ENCODE measurements at regions not wholly inside any gene's neighbourhood (a gene's known extent, or its start where the extent isn't known, plus 50 kb on each side); places are given as distances from the start of the nearest gene placed in this dataset.
"Not testable (repeated sequence)": the region's sequence is repeated elsewhere in the genome, so short reads cannot be mapped to it uniquely, and the experiment has no call there.

DNA sequence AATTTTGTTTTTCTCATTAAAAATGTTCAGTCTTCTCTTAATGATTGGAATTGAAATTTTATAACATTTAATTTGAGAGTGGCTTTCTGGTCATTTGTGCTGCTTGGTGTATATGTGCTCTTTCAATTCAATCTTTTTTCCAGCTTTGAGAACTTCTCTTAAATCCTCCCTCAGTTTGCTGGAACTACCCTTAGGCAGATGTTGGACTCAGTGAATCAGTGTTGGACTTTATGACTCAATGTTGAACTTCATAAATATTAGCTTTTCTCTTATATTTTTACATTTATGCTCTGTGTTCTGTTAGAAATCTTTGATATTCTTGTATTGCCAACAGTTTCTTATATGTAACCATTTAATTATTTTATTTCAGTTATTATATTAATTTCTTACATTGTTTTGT is 935.5 kb upstream of the FBXO33 start:
- DNase-seq (ENCODE audit: low read depth), result no peak

DNA sequence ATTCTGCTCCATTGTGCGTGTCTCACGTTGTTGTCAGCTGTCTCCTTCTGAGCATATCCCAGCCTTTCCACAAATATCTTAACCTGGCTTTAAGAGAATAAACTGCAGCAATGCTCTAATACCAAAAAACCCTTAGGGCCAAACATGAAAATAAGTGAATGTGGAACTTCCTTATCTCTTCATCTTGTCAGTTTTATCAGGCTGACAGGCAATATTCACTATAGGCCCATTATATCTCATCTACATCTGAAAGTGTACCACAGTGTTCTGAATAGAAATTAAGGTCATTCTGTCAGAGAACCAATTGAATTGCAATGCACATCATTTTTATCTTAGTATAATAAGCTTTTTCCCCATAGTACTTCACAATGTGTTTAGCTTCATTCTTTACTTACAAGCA is 933.1 kb upstream of the FBXO33 start:
- no peak for DNase-seq (ENCODE audit: low read depth)

DNA sequence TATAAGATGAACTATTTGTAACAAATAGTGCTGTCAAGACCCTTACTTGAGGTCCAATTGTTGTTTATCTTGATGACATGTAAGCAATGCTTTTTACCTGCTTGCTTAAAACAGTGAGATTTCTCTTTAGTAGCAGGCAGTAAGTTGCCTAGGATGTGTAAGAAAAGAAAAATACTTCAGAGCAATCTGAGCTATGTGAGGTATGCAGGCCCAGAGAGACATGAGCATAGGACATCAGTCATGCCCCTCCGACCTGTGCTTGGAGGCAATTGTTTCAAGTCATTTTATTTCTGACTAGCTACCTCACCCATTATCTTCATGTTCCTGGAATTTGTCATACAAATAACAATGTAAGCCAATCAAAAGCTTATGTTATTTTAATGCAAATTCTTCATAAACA is 930.6 kb upstream of the FBXO33 start:
- DNase-seq (ENCODE audit: low read depth), result no peak

DNA sequence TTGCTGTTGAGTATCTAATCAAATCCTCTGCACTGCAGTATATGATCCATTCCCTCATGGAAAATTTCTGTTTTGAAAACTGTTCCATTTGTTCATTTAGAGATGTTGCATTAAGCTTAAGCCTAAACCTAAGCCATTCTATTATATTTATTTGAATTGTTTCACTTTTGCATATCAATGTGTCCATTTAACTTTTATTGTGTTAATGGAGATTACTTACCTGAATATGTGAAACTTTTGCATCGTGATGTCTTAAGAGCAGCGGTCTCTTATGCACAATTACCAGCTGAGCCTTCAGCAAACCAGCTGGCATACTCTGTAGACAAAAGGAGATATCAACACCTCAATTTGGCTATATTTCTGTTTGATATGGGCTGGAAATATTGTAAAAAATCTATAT is 922.5 kb upstream of the FBXO33 start:
- DNase-seq (ENCODE audit: low read depth), result no peak

DNA sequence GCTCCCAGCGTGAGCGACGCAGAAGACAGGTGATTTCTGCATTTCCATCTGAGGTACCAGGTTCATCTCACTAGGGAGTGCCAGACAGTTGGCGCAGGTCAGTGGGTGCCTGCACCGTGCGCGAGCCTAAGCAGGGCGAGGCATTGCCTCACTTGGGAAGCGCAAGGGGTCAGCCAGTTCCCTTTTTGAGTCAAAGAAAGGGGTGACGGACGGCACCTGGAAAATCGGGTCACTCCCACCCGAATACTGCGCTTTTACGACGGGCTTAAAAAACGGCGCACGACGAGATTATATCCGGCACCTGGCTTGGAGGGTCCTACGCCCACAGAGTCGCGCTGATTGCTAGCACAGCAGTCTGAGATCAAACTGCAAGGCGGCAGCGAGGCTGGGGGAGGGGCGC is 915.9 kb upstream of the FBXO33 start:
- DNase-seq (ENCODE audit: low read depth), result not testable (repeated sequence)

DNA sequence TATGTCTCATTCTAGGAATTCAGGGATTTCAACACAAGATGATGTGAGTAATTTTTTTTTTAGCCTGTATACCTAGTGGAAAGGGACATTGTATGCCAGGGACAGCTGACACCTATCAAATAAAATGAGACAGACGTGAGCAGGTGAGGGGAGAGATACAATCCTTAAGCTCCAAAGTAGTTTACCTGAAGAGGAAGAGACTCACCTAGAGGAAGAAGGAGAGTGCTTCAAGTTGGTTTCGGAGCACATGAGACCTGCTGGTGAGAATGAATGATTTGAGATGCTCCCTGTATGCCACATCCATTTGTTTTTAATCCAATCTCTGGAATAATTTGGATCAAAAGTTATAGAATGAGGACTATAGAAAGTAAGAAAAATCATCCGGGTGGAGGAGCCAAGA is 915.4 kb upstream of the FBXO33 start:
- DNase-seq (ENCODE audit: low read depth), result no peak

DNA sequence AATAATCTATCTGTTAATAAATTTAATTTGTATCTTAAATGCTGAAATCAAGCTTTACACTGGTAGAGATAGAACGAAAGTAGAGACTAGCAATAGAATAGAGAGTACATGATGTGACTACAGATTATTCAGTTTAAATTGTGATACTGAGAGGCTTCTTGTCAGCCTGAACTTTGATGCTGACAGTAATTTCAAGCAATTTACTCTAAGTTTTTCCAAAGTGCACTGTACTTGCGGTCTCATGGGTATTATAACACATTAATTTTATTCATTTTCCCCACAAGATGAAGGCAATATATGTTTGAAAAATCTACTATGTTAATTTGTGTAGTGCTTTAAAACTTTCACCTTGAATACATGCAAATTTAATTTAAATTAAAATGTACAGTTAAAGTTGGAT is 914.0 kb upstream of the FBXO33 start:
- DNase-seq (ENCODE audit: low read depth), result no peak

DNA sequence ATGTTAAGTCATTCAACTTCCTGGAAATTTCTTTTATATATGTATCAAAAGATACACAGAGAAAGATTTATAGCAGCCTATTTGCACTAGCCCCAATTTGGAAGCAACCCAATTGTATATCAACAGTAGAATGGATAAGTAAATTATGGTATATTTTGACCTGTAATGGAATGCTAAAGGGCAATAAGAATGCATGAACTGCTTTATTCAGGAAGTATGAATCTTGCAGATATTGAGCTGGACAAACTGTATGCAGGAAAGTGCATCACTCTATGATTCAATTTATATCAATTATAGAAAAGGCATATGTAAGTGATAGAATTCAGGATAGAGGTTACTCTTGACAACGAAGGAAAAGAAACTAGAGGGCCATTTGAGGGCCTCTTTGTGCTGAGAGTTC is 913.1 kb upstream of the FBXO33 start:
- no peak for DNase-seq (ENCODE audit: low read depth)

DNA sequence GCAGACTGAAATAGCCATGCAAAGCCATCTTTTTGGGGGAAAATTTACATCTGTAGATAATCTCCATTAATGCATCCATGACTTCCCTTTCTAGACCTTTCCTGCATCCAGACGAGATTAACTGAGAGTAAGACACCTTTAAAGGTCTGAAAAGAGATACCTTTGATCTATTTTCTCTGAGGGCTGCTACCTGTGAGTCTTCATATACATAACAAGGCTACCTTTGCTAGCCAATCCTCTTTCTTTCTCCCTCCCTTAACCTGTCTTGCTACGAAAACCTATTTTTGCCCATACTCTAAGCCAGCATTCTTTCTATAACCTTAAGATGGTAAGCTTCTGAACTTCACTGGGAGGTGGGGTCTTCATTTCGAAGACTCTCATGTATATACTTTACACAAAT is 908.5 kb upstream of the FBXO33 start:
- no peak for DNase-seq (ENCODE audit: low read depth)

DNA sequence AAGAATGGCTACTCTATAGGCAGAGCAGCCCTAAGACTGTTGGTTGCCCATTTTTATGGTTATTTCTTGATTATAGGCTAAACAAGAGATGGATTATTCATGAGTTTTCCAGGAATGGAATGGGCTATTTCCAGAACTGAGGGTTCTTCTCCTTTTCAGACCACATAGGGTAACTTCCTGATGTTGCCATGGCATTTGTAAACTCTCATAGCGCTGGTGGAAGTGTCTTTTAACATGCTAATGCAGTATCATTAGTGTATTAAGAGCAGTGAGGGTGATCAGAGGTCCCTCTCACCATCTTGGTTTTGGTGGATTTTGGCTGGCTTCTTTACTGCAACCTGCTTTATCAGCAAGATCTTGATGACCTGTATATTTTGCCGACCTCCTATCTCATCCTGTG is 904.6 kb upstream of the FBXO33 start:
- no peak for DNase-seq (ENCODE audit: low read depth)

DNA sequence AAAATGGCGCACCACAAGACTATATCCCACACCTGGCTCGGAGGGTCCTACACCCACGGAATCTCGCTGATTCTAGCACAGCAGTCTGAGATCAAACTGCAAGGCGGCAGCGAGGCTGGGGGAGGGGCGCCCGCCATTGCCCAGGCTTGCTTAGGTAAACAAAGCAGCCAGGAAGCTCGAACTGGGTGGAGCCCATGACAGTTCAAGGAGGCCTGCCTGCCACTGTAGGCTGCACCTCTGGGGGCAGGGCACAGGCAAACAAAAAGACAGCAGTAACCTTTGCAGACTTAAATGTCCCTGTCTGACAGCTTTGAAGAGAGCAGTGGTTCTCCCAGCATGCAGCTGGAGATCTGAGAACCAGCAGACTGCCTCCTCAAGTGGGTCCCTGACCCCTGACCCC is 894.3 kb upstream of the FBXO33 start:
- not testable (repeated sequence) for DNase-seq (ENCODE audit: low read depth)

DNA sequence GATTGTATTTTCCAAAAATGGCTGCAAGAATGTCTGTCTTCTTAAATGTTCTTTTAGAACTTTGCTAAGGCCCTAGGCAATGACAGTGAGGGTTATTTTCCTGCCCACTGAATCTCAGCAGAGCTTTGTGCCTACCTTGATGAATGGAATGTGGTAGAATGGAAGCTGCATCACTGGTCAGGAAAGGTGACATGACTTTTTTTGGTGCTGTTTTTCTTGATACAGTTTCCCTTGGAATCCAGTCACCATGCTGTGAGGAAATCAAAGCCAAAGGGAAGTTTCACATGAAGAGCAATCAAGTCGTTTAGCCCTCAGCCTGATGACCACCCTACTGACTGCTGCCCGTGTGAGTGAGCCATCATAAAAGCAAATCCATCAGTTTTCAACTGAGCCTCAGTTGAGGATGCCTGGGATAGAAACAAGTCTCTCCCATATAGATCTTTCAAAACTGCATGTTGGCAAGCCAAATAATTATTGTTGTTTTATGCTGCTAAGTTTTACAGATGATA is 886.0 kb upstream of the FBXO33 start:
- no peak for DNase-seq (ENCODE audit: low read depth)

DNA sequence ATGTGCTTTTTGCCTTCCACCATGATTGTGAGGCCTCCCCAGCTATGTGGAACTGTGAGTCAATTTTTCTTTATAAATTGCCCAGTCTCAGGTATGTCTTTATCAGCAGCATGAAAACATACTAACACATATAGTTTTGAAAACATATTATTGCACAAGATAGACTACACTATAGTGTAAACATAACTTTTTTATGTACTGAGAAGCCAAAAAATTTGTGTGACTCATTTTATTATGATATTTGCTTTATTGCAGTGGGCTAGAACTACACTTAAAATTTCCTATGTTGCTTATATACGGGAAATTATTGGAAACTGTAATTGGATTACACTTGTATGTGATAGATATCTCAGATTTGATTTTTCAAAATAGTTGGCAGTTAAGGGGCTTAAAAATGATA is 885.5 kb upstream of the FBXO33 start:
- DNase-seq (ENCODE audit: low read depth), result no peak

DNA sequence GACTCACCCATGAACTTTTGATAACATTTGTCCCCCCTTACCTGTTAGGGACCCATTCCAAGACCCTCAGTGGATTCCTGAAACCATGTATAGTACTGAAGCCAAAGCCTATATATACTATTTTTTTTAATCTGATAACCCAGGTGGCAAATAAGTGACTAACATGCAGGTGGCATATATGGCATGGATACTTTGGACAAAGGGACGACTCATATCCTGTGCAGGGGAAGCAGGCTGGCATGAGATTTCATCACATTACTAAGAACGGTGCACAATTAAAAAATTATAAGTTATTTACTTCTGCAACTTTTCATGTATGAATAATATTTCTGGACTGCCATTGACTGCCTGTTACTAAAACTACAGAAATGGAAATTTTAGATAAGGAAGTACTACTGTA is 880.1 kb upstream of the FBXO33 start:
- DNase-seq (ENCODE audit: low read depth), result no peak

DNA sequence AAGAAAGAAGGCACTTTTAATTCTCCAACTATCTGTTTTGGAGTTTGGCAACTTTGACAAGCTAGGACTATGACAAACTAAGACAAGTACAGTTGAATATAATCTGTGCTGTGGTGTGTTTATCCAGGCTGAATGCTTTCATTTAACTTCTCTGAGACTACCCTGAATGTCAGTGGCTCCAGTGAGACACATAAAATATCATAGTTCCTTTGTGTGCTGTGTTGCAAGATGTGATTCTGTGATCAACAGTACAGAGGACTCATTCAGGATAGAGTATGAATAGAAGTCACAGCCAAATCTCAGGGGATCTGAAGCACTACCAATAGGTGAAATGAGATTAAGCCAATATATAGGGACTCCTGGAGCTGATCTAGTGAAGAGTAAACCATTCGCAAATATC is 876.9 kb upstream of the FBXO33 start:
- DNase-seq (ENCODE audit: low read depth), result no peak

DNA sequence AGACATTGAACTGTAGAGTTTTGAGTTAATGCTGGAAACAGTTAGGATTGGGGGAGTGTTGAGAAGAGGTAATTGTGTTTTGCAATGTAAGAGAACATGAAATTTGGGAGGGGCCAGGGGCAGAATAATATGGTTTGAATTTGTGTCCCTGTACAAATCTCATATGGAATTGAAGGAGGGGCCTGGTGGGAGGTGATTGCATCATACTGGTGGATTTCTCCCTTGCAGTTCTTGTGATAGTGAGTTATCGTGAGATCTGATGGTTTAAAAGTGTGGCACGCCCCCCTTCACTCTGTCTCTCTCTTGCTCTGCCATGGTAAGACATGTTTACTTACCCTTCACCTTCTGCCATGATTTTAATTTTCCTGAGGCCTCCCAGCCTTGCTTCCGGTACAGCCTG is 876.0 kb upstream of the FBXO33 start:
- no peak for DNase-seq (ENCODE audit: low read depth)

DNA sequence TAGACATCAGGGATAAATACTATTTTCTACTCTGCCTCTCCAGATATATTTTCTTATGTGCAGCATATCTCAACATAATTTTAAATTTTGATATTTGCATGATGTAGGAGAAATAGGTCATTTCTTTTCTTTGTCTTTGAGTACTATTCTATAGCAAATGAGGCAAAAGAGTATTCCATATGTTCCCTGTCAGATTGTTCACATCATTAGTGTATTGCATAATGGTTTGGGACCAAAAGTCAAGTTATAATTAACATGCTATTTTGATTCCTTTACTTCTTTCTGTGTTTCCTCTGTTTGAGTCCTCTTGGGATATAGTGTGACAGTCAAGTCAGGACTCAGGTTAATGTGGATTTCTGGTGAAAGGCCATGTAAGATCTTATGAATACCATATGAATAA is 864.6 kb upstream of the FBXO33 start:
- no peak for DNase-seq (ENCODE audit: low read depth)

DNA sequence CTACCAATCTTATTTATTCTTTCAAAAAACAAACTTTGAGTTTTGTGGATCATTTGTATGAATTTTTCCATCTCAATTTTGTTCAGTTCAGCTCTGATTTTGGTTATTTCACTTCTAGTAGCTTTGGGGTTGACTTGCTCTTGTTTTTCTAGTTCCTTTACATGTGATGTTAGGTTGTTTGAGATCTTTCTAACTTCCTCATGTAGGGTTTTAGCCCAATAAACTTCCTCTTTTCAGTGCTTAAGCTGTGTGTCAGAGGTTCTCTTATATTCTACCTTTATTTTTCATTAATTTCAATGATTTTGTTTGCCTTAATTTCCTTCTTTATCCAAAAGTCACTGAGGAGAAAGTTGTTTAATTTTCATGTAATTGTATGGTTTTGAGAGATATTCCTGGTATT is 860.4 kb upstream of the FBXO33 start:
- no peak for DNase-seq (ENCODE audit: low read depth)

DNA sequence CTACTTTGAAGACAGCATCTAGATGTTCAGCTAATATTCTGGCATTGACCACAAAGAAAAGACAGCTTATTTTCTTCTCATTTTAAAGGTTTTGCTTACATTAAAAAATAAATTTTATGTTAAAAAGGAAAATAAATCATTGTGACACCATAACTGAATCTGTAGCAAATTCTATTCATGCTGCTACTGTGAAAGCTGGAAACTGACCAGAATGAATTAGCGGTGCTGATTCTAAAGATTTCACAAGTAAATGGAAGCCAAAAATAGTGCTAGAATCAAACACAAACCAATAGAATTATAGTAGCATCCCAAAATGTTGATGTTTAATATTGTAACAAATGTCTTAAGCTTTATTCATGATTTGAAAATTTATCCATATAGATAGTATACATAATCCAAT is 850.0 kb upstream of the FBXO33 start:
- no peak for DNase-seq (ENCODE audit: low read depth)

DNA sequence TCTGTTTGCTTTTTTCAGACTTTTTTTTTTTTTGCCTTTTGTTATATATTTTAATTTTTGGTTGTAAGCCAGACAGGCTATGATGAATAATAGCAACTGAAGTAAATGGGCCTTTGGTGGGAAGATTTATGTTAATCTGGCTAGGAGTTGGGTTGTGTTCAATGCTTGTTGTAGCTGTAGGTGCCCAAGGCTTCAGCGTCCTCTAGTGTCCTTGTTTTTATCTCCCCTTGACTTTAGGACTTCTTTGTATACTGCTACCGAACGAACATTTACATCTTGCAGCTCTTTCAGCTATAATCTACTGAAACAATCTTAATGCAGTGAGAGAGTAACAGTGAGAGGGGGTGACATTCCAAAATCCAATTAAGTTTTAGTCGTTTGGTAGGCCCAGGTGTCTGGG is 848.4 kb upstream of the FBXO33 start:
- DNase-seq (ENCODE audit: low read depth), result no peak

DNA sequence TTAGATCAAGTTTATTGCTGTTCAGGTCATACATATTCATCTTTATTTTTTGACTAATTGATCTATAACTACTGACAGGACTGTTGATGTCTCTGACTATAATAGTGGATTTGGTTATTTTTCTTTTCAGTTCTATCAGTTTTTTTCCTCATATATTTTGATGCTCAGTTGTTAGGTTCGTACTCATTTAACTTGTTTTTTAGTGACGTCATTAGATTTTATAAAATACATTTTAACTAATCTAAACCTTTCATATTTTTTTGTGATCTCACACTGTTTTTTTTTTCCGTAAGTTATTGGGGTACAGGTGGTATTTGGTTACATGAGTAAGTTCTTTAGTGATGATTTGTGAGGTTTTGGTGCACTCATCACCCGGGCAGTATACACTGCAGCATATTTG is 841.2 kb upstream of the FBXO33 start:
- no peak for DNase-seq (ENCODE audit: low read depth)

DNA sequence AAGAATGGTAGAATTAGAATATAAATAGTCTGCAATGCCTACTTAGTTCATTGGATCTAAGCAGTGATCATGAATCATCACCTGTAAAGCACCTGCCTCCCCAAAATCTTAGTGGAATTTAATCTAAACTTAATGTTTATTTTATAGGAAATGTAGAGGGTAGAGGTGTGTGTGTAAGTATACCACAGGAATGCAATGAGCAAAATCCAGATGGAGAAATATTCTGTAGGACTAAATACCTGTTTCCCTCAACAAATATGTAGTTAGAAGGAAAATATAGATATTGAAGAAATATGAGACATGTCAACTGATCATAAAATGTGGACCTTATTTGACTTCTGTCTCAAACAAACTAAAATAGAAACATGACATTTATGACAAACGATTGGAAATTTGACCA is 839.2 kb upstream of the FBXO33 start:
- DNase-seq (ENCODE audit: low read depth), result no peak

DNA sequence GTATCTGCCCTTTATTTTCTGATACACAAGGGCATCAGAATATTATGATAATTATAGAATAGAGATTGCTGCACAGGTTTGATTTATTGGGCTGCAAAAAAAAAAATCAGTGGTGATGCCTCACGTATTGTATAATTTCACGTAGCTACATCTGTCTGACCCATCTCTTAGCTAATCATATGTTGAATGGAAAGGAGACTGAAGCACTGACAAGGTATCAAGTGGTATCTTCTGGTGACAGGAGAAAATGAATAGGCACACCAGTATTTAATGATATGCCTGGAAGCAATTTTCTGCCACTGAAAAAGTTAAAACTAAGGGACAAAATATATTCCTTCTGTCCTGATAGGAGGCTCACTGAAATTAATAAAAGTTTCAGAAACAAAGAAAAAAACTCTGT is 837.2 kb upstream of the FBXO33 start:
- no peak for DNase-seq (ENCODE audit: low read depth)

DNA sequence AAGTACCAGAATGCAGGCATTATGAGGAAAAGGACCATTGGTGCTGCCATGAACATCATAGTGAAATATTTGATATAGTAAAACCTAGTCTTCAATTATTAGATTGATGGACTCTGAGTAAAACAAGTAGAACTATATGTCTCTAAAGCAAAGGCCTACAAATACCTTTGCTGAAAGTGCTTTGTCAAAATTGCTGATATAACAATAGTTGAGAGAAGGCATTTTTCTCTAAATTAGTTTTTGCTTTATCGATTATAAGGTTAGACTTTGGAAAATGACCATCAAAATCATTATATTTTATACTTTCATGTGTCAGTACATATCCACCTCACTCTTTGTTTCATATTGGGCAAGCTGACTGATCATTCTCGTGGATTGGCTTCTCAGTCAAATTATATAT is 836.0 kb upstream of the FBXO33 start:
- DNase-seq (ENCODE audit: low read depth), result no peak

DNA sequence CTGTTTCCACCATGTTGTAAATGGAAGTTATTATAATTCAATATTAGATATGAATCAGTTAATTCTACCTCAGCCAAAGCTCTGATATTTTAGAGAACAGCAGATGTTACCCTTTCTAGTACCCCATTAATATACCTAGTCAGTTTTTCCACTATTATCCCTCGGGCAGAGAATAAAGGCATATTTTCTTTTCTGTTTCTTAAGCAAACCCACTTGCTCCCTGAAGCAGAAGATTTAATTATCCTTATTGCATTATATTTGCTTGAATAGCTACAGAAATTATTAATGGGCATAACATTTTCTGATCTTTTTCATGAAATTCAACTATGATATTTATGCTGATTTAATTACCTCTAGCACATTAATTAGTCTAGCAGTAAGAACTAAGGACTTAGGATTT is 832.9 kb upstream of the FBXO33 start:
- DNase-seq (ENCODE audit: low read depth), result no peak

Measured in fibroblast of the conjunctiva (primary cell).